ENCODE measurements at regions not wholly inside any gene's neighbourhood (a gene's known extent, or its start where the extent isn't known, plus 50 kb on each side); places are given as distances from the start of the nearest gene placed in this dataset.
"Not testable (repeated sequence)": the region's sequence is repeated elsewhere in the genome, so short reads cannot be mapped to it uniquely, and the experiment has no call there.

DNA sequence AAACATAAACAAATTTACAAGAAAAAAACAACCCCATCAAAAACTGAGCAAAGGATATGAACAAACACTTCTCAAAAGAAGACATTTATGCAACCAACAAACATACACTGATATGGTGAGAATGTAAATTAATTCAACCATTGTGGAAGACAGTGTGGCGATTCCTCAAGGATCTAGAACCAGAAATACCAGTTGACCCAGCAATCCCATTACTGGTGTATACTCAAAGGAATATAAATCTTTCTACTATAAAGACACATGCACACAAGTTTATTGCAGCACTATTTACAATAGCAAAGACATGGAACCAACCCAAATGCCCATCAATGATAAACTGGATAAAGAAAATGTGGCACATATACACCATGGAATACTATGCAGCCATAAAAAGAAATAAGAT lies 92.3 kb upstream of the GUCY1A1 start:
- TF ChIP-seq POLR2A, EP300 (IDR thresholded peaks at IDR 0.05): not testable (repeated sequence)
- TF ChIP-seq, protein P1, sequence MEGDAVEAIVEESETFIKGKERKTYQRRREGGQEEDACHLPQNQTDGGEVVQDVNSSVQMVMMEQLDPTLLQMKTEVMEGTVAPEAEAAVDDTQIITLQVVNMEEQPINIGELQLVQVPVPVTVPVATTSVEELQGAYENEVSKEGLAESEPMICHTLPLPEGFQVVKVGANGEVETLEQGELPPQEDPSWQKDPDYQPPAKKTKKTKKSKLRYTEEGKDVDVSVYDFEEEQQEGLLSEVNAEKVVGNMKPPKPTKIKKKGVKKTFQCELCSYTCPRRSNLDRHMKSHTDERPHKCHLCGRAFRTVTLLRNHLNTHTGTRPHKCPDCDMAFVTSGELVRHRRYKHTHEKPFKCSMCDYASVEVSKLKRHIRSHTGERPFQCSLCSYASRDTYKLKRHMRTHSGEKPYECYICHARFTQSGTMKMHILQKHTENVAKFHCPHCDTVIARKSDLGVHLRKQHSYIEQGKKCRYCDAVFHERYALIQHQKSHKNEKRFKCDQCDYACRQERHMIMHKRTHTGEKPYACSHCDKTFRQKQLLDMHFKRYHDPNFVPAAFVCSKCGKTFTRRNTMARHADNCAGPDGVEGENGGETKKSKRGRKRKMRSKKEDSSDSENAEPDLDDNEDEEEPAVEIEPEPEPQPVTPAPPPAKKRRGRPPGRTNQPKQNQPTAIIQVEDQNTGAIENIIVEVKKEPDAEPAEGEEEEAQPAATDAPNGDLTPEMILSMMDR (IDR thresholded peaks at IDR 0.05) = not testable (repeated sequence)

Measured in sigmoid colon (tissue), 4 donors.